Stimulated activated effector memory CD8-positive, alpha-beta T cell treated with anti-CD3 and anti-CD28 coated beads, Interleukin-12 subunit alpha, Interleukin-12 subunit beta, amount 100 ng/mL, for 72 hours (primary cell): ENCODE measurements at regions not wholly inside any gene's neighbourhood (a gene's known extent, or its start where the extent isn't known, plus 50 kb on each side); places are given as distances from the start of the nearest gene placed in this dataset.

ENCODE experiments used
- ATAC-seq: fragments of 150-1000 bp; cut with Tn5 transposase; 2 replicates; pipeline ENCODE4 v1.10.0; 2021
- DNase-seq, 2 donors: peaks; one replicate each; pipeline ENCODE4 v3.0.0; 2021 to 2022; ENCODE audit warnings: low spot score in 2 of 2
- H3K27ac Mint-ChIP-seq: one replicate; pipeline ENCODE4 v1.8.0; 2022; ENCODE audit warnings: mild to moderate bottlenecking, mixed read lengths
- H3K36me3 Mint-ChIP-seq: one replicate; pipeline ENCODE4 v1.8.0; 2022; ENCODE audit warnings: mild to moderate bottlenecking, mixed read lengths
- H3K4me1 Mint-ChIP-seq: one replicate; pipeline ENCODE4 v1.8.0; 2022; ENCODE audit warnings: mixed read lengths
- H3K4me3 Mint-ChIP-seq: one replicate; pipeline ENCODE4 v1.8.0; 2022; ENCODE audit warnings: mild to moderate bottlenecking, mixed read lengths
- H3K9me3 Mint-ChIP-seq: one replicate; pipeline ENCODE4 v1.8.0; 2022; ENCODE audit warnings: mixed read lengths

- ATAC-seq (no peak), DNase-seq (no peak)
- no peaks in the 10 kb centered on the region for H3K9me3 Mint-ChIP-seq
- H3K36me3 Mint-ChIP-seq = no peaks in the 10 kb centered on the region
- no peaks in the 10 kb centered on the region for H3K4me1 Mint-ChIP-seq
- H3K27ac Mint-ChIP-seq = no peak overlapping the region
- no peak overlapping the region for H3K4me3 Mint-ChIP-seq
Measured at GRCh38 chr5:86833868-86834267, 216.1 kb downstream of the COX7C start.

- no peaks in the 10 kb centered on the region for H3K36me3 Mint-ChIP-seq
- no peaks in the 10 kb centered on the region for H3K4me1 Mint-ChIP-seq
- H3K9me3 Mint-ChIP-seq = no peaks in the 10 kb centered on the region
- DNase-seq (no peak), ATAC-seq (no peak)
- no peak overlapping the region for H3K27ac Mint-ChIP-seq
- H3K4me3 Mint-ChIP-seq = no peak overlapping the region
Measured at GRCh38 chr5:86837610-86838009, 219.9 kb downstream of the COX7C start.

- H3K4me1 Mint-ChIP-seq = no peaks in the 10 kb centered on the region
- no peak overlapping the region for H3K4me3 Mint-ChIP-seq
- no peaks in the 10 kb centered on the region for H3K36me3 Mint-ChIP-seq
- no peak overlapping the region for H3K27ac Mint-ChIP-seq
- no peak for DNase-seq
- no peak for ATAC-seq
- no peaks in the 10 kb centered on the region for H3K9me3 Mint-ChIP-seq
Measured at GRCh38 chr5:86838083-86838482, 220.3 kb downstream of the COX7C start.

- peaks cover 2% of the 10 kb centered on the region for H3K9me3 Mint-ChIP-seq
- no peak overlapping the region for H3K4me3 Mint-ChIP-seq
- H3K4me1 Mint-ChIP-seq = no peaks in the 10 kb centered on the region
- no peak overlapping the region for H3K27ac Mint-ChIP-seq
- no peaks in the 10 kb centered on the region for H3K36me3 Mint-ChIP-seq
- no peak for DNase-seq
- no peak for ATAC-seq
Measured at GRCh38 chr5:86841000-86841644, 223.4 kb downstream of the COX7C start.

- no peak for ATAC-seq
- DNase-seq = no peak
- no peak overlapping the region for H3K27ac Mint-ChIP-seq
- no peaks in the 10 kb centered on the region for H3K9me3 Mint-ChIP-seq
- H3K4me1 Mint-ChIP-seq = no peaks in the 10 kb centered on the region
- no peak overlapping the region for H3K4me3 Mint-ChIP-seq
- no peaks in the 10 kb centered on the region for H3K36me3 Mint-ChIP-seq
Measured at GRCh38 chr5:86858442-86858841, 240.7 kb downstream of the COX7C start.

GRCh38 chr5:86861512-86861911 is 243.8 kb downstream of the COX7C start:
- DNase-seq (no peak), ATAC-seq (no peak)
- H3K9me3 Mint-ChIP-seq = no peaks in the 10 kb centered on the region
- no peaks in the 10 kb centered on the region for H3K4me1 Mint-ChIP-seq
- H3K27ac Mint-ChIP-seq = no peak overlapping the region
- no peak overlapping the region for H3K4me3 Mint-ChIP-seq
- no peaks in the 10 kb centered on the region for H3K36me3 Mint-ChIP-seq

- DNase-seq (no peak), ATAC-seq (no peak)
- no peak overlapping the region for H3K27ac Mint-ChIP-seq
- H3K36me3 Mint-ChIP-seq = no peaks in the 10 kb centered on the region
- H3K9me3 Mint-ChIP-seq = no peaks in the 10 kb centered on the region
- no peak overlapping the region for H3K4me3 Mint-ChIP-seq
- H3K4me1 Mint-ChIP-seq = no peaks in the 10 kb centered on the region
Measured at GRCh38 chr5:86862093-86862492, 244.4 kb downstream of the COX7C start.

- H3K9me3 Mint-ChIP-seq = no peaks in the 10 kb centered on the region
- H3K4me1 Mint-ChIP-seq = no peaks in the 10 kb centered on the region
- no peak overlapping the region for H3K27ac Mint-ChIP-seq
- no peak overlapping the region for H3K4me3 Mint-ChIP-seq
- ATAC-seq (no peak), DNase-seq (no peak)
- no peaks in the 10 kb centered on the region for H3K36me3 Mint-ChIP-seq
Measured at GRCh38 chr5:86864051-86864450, 246.3 kb downstream of the COX7C start.

GRCh38 chr5:86865256-86865785 is 247.6 kb downstream of the COX7C start:
- no peak for ATAC-seq
- no peaks in the 10 kb centered on the region for H3K36me3 Mint-ChIP-seq
- H3K4me1 Mint-ChIP-seq = no peaks in the 10 kb centered on the region
- H3K27ac Mint-ChIP-seq = no peak overlapping the region
- DNase-seq = no peak
- H3K9me3 Mint-ChIP-seq = no peaks in the 10 kb centered on the region
- no peak overlapping the region for H3K4me3 Mint-ChIP-seq

- H3K9me3 Mint-ChIP-seq = no peaks in the 10 kb centered on the region
- DNase-seq (no peak), ATAC-seq (no peak)
- H3K4me1 Mint-ChIP-seq = no peaks in the 10 kb centered on the region
- no peak overlapping the region for H3K27ac Mint-ChIP-seq
- no peak overlapping the region for H3K4me3 Mint-ChIP-seq
- no peaks in the 10 kb centered on the region for H3K36me3 Mint-ChIP-seq
Measured at GRCh38 chr5:86866036-86866435, 248.3 kb downstream of the COX7C start.

GRCh38 chr5:86869268-86869667 is 251.5 kb downstream of the COX7C start:
- Mint-ChIP-seq H3K4me1 (no peaks in the 10 kb centered on the region), H3K27ac (no peak overlapping the region), H3K36me3 (no peaks in the 10 kb centered on the region), H3K9me3 (no peaks in the 10 kb centered on the region), H3K4me3 (no peak overlapping the region)
- ATAC-seq (no peak), DNase-seq (no peak)

- no peaks in the 10 kb centered on the region for H3K36me3 Mint-ChIP-seq
- no peaks in the 10 kb centered on the region for H3K9me3 Mint-ChIP-seq
- H3K27ac Mint-ChIP-seq = no peak overlapping the region
- DNase-seq = no peak
- no peak for ATAC-seq
- no peaks in the 10 kb centered on the region for H3K4me1 Mint-ChIP-seq
- H3K4me3 Mint-ChIP-seq = no peak overlapping the region
Measured at GRCh38 chr5:86875539-86875938, 257.8 kb downstream of the COX7C start.

- Mint-ChIP-seq H3K9me3 (no peaks in the 10 kb centered on the region), H3K27ac (no peak overlapping the region), H3K36me3 (no peaks in the 10 kb centered on the region), H3K4me1 (peaks cover 9% of the 10 kb centered on the region), H3K4me3 (no peak overlapping the region)
- DNase-seq (no peak), ATAC-seq (no peak)
Measured at GRCh38 chr5:86878250-86878649, 260.5 kb downstream of the COX7C start.

GRCh38 chr5:86879086-86879485 is 261.3 kb downstream of the COX7C start:
- Mint-ChIP-seq H3K9me3 (no peaks in the 10 kb centered on the region), H3K36me3 (no peaks in the 10 kb centered on the region), H3K4me3 (no peak overlapping the region), H3K4me1 (peaks cover 9% of the 10 kb centered on the region), H3K27ac (no peak overlapping the region)
- DNase-seq (no peak), ATAC-seq (no peak)

GRCh38 chr5:86880344-86880743 is 262.6 kb downstream of the COX7C start:
- Mint-ChIP-seq H3K4me3 (no peak overlapping the region), H3K9me3 (no peaks in the 10 kb centered on the region), H3K27ac (no peak overlapping the region), H3K4me1 (peaks cover 9% of the 10 kb centered on the region), H3K36me3 (no peaks in the 10 kb centered on the region)
- ATAC-seq (no peak), DNase-seq (no peak)

GRCh38 chr5:86880785-86881492 is 263.2 kb downstream of the COX7C start:
- H3K9me3 Mint-ChIP-seq = no peaks in the 10 kb centered on the region
- no peak overlapping the region for H3K27ac Mint-ChIP-seq
- peaks cover 9% of the 10 kb centered on the region for H3K4me1 Mint-ChIP-seq

More at GRCh38 chr5:86880785-86881492, 263.2 kb downstream of the COX7C start:
- Mint-ChIP-seq H3K36me3 (no peaks in the 10 kb centered on the region), H3K4me3 (no peak overlapping the region)
- ATAC-seq (peak; percentile 90), DNase-seq (peak; percentile 4 to 53)
